NCI-H510A treated with DMSO at 0.1 percent for 48 hours (cell line): ENCODE measurements at regions not wholly inside any gene's neighbourhood (a gene's known extent, or its start where the extent isn't known, plus 50 kb on each side); places are given as distances from the start of the nearest gene placed in this dataset.

ENCODE experiments used
- DNase-seq: peaks from one replicate; lab custom pipeline; 2025; lab: John Stamatoyannopoulos, UW

GRCh38 chr3:30069056-30069455, 537.3 kb upstream of the TGFBR2 start:
- no peak for DNase-seq

GRCh38 chr3:30073040-30073439, 533.4 kb upstream of the TGFBR2 start:
- no peak for DNase-seq

GRCh38 chr3:30073622-30074021, 532.8 kb upstream of the TGFBR2 start:
- DNase-seq, result no peak

GRCh38 chr3:30075514-30075913, 530.9 kb upstream of the TGFBR2 start:
- no peak for DNase-seq

GRCh38 chr3:30076899-30077298, 529.5 kb upstream of the TGFBR2 start:
- no peak for DNase-seq

- no peak for DNase-seq
Measured at GRCh38 chr3:30077746-30078145, 528.7 kb upstream of the TGFBR2 start.

GRCh38 chr3:30078736-30079135, 527.7 kb upstream of the TGFBR2 start:
- no peak for DNase-seq

- no peak for DNase-seq
Measured at GRCh38 chr3:30081904-30082303, 524.5 kb upstream of the TGFBR2 start.

GRCh38 chr3:30082652-30083051, 523.7 kb upstream of the TGFBR2 start:
- no peak for DNase-seq

- DNase-seq, result no peak
Measured at GRCh38 chr3:30083315-30083714, 523.1 kb upstream of the TGFBR2 start.

GRCh38 chr3:30084316-30084715, 522.1 kb upstream of the TGFBR2 start:
- DNase-seq, result no peak

GRCh38 chr3:30084971-30085403, 521.4 kb upstream of the TGFBR2 start:
- no peak for DNase-seq

- no peak for DNase-seq
Measured at GRCh38 chr3:30085486-30085885, 520.9 kb upstream of the TGFBR2 start.

GRCh38 chr3:30091686-30092085, 514.7 kb upstream of the TGFBR2 start:
- DNase-seq, result no peak

GRCh38 chr3:30097022-30097650, 509.3 kb upstream of the TGFBR2 start:
- no peak for DNase-seq

- DNase-seq, result no peak
Measured at GRCh38 chr3:30098243-30098642, 508.2 kb upstream of the TGFBR2 start.

- no peak for DNase-seq
Measured at GRCh38 chr3:30098653-30099455, 507.5 kb upstream of the TGFBR2 start.

GRCh38 chr3:30102356-30102755, 504.0 kb upstream of the TGFBR2 start:
- no peak for DNase-seq

GRCh38 chr3:30103186-30103585, 503.2 kb upstream of the TGFBR2 start:
- DNase-seq, result no peak

- no peak for DNase-seq
Measured at GRCh38 chr3:30107531-30107930, 498.9 kb upstream of the TGFBR2 start.

- no peak for DNase-seq
Measured at GRCh38 chr3:30112411-30112810, 494.0 kb upstream of the TGFBR2 start.

GRCh38 chr3:30112902-30113484, 493.4 kb upstream of the TGFBR2 start:
- DNase-seq, result peak; percentile 30

- no peak for DNase-seq
Measured at GRCh38 chr3:30113906-30114305, 492.5 kb upstream of the TGFBR2 start.
